ENCODE measurements at regions not wholly inside any gene's neighbourhood (a gene's known extent, or its start where the extent isn't known, plus 50 kb on each side); places are given as distances from the start of the nearest gene placed in this dataset.
"Not testable (repeated sequence)": the region's sequence is repeated elsewhere in the genome, so short reads cannot be mapped to it uniquely, and the experiment has no call there.

DNA sequence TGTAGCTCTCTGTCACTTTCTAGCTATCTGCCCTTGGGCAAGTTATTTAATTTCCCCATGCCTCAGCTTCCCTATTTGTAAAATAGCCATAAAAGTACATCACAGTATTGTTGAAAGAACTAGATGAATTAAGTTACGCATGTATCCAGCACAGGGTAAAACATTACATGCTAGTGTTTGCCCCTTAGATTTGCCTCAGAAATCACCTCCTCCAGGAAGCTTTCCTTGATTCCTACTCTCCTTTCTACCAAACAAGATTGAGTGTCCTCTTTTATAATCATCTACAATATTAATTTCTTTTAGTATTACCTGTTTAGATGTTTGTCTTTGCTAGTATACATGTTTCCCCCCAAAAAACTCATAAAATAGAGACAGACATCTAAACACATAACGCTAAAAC, 369.5 kb downstream of the GBA3 start:
- DNase-seq: no peak

DNA sequence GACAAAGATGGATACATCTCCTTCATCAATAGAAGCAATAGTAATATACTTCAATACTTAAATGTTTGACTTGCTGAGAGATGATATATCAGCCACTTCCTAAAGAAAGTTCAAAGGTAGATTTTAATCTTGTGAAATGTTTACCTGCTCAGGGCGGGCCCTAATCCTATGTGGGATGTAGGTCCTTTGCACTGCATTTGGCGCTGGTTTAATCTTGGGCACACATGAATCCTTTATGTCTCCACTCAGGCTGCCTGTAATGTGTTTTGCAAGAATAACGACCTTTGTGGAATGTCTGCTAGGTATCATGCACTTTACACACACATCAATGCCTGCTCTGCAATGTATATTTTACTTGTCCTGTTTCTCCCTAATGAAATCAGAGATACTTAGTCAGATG, 368.7 kb downstream of the GBA3 start:
- no peak for DNase-seq

GRCh38 chr4:23060776-23061175, 368.0 kb downstream of the GBA3 start:
- DNase-seq: no peak

DNA sequence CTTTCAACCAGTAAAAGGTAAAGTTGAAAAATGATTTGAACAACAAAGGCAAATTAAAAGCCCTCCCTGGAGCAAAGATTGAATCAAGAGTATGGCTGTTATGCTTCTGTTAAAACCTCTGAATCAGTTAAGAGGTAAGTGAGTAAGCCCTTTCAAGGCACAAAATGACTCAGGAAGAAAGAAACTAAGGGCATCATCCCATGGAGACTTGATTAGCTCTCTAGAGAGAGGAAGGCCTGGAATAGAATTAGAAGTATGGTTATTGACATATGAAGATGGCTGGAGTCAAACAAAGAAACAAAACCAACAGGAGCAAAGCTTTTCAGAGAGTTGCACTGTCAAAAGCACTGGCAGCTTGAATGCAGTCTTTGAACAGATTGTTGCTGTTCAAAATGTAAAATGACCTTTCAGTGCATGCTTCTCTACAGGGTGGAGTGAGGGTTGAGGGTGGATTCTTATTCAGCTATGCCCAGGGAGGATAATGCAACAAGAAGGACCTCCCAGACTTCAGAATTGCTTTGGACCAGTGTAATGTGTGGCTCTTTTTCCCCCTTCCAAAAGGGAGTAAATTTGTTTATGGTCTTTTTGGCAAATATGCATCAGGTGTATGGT, 365.5 kb downstream of the GBA3 start:
- DNase-seq: no peak

- DNase-seq: no peak
These were observed 348.8 kb downstream of the GBA3 start for GRCh38 chr4:23041501-23041900.

- DNase-seq: no peak
These were observed 347.8 kb downstream of the GBA3 start for GRCh38 chr4:23040539-23040938.

DNA sequence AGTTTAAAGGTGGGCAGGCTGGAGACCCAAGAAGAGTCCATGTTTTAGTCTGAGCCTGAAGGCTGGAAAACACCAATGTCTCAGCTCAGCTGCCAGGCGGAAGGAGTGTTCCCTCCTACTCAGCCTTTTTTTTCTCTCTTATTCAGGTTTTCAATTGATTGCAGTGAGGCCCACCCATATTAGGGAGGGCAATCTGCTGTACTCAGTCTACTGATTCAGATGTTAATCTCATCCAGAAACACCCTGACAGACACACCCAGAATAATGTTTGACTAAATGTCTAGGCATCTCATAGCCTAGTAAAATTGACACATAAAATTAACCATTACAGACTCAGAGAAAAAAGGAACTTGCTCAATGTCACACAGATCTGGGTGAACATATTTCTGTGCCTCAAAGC, 347.1 kb downstream of the GBA3 start:
- DNase-seq: no peak

DNA sequence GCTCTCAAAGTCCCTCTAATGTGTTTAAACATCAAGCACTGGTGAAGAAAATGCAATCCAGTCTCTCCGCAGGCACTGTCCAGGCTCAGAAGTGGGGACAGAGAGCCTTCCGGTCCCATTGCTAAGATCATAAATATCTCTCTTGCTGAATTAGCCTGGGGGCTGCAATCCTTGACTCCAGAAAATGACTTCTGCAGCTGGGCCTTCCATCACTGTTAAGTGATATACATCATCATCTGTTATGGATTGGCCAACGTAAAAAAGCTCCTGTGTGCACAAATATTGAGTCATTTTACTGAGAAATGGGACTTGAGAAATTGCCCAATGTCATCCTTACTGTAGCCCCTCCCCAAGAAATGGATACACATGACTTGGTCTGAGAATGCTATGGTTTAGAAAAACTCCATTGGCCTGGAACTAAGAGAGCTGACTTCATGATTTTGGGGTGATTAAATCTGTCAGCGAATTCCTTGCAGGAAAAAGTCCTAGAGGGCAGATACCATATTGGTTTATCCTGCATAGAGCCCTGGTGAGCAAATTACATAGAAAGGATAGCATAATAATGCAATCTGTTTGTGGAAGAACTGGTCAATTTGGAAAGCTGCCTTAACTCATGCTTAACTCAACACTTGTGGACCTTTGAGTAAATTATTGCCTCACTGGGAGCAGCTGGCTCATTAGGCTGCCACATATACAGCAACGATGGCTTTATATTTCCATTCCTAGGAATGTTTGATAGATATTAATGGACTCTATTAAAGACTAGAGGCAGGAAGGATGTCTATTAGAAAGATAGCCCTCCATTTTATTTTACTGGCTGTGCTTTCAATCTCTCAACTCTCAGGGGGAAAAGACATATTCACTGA, 346.1 kb downstream of the GBA3 start:
- DNase-seq: no peak

- no peak for DNase-seq
These were observed 344.3 kb downstream of the GBA3 start for GRCh38 chr4:23036921-23037495.

DNA sequence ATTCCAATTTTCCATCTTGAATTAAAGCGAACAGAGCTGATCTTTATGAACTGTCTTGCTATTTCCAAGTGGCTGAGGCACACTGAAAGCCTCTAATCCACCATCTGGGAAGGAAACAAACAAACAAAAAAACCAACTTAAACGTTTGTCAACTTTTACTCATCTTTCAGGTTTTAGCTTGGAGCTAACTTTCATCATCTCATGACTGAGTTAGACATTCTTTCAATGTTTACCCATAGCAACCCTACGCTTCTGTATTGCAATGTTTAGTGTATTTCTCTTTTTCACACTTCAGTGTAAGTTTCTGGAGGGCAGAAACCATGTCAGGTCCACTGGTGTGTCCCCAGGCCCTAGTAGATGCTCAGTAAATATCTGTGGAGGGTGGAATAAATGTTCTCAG, 343.8 kb downstream of the GBA3 start:
- no peak for DNase-seq

DNA sequence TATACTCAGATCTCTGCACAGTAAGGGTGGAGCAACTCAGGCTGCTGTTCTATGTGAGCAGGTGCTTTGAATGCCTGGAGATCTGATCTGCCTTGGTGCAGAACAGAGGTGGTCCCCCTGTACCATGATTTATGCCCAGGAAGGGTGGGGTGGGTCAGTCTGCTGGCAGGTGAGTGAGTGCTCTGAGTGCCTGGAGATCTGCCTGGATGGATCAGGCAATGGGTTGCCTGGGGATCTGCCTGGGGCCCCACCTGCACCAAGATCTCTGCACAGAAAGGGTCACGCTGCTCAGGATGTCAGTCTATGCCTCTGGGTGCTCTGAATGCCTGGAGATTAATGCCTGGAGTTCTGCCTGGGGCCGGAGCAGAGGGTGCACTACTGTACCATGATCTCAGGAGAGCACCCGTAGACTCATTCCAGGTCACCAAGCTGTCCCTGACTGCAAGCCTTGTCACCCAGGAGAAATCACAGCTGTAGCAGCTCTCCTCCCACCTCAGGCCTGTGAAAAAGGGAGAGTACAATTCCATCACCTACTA, 342.9 kb downstream of the GBA3 start:
- no peak for DNase-seq

DNA sequence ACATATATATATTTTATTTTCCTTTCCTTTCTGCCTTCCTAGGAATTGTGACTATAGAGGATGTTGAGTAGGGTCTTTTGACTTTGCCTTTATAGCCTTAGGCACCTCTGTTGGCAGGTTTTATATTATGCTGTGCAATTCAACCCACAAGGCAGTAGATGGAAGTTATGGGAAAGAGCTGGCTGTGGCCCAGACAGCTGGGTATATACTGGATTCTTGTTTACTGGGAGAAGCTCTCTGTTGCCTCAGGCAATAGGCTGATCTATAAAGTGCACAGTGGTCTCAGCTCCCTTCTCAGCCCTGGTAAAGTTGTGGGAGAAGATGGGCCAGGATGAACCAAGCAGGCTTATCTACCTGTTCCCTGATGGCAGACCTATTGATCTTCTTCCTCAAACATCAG, 342.0 kb downstream of the GBA3 start:
- DNase-seq: no peak

DNA sequence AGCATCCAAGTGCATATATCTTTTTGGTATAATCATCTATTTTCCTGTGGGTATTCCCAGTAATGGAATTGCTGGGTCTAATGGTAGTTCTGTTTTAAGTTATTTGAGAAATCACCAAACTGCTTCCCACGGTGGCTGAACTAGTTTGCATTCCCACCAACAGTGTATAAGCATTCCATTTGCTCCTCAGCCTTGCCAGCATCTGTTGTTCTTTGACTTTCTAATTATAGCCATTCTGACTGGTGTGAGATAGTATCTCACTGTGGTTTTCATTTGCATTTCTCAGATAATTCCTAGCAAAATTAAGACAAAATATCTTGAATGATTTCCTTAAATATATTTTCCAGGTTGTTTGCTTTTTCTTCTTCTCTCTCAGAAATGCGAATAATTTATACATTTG, 341.1 kb downstream of the GBA3 start:
- no peak for DNase-seq

- DNase-seq: no peak
These were observed 336.1 kb downstream of the GBA3 start for GRCh38 chr4:23028875-23029274.

DNA sequence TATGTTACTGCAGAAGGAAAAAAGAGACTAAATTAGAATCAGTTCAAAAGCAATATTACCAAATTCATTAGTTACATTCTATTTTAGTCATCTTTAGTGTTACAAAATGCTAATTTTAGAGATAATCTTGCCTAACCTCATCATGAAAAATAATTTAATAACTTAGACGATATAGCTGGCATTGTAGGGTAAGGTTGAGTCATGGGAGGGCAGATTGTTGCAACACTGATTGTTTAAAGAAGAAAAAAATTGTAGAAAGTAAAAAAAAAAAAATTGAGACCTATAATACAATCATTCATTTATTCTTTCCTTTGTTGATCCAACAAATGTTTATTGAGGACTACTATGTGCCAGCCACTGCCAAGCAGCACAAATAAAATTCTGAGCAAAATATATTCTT, 330.9 kb downstream of the GBA3 start:
- no peak for DNase-seq

DNA sequence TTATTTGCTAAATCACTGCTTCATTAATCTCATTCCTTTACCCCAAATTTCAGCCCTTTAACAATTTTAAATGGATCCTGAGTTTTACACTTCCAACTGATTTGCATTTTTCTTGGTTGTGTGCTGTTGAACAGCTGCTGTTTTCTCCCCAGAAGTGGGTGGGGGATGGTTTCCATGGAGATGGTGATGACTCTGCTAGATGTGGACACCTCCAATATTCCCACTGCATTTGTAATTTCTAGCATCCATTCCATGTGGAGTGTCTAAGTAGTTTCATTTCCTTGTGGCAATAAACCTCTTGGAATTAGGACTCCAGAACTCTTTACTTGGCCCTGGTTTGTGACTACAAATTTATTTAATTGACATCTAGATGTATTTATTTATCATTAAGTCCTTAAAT, 330.4 kb downstream of the GBA3 start:
- DNase-seq: no peak

GRCh38 chr4:23022032-23022431, 329.3 kb downstream of the GBA3 start:
- no peak for DNase-seq

DNA sequence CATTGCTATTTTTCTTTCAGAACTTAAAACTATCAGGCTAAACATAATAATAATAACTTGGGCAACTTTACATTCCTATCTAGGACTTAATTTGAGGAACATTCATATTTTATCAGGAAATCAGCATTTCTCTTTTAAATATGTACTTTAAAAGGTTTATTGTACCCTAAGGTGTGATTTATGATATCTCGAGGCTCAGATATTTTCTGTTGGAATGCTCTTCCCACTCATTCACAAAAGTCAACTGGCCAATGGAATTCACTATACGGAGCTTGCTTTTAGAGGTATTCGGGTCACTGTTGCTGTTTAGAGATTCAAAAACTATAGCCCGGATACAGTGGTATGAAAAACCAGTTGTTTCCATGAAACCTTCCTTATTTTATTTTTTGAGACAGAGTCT, 328.3 kb downstream of the GBA3 start:
- no peak for DNase-seq

DNA sequence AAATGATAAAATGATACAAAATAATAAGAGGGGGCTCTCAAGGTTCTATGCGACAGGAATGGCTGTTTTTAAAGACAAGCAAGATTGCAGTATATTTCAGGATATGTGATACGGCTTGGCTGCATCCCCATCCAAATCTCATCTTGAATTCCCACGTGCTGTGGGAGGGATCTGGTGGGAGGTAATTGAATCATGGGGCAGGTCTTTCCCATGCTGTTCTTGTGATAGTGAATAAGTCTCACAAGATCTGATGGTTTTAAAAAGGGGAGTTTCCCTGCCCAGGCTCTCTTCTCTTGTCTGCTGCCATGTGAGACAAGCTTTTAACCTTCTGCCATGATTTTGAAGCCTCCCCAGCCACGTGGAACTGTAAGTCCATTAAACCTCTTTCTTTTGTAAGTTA, 327.7 kb downstream of the GBA3 start:
- DNase-seq: not testable (repeated sequence)

DNA sequence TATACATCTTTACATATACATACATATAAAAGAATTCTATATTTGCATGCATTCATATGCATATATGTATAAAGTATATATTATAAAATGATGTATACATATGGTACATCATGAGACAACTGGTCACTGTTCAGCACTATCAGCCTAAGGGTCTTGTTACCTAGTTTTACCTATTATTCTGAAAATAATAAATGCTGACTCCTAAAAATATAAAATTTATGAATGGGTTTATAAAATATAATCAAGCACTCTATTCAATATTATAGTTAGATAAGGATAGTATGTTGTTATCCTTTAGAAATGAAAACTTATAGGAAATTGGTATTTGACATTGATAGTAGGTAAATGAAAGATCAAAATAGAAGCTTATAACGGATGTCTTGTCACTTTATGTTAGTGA, 324.2 kb downstream of the GBA3 start:
- no peak for DNase-seq

- no peak for DNase-seq
These were observed 323.1 kb downstream of the GBA3 start for GRCh38 chr4:23015821-23016220.

DNA sequence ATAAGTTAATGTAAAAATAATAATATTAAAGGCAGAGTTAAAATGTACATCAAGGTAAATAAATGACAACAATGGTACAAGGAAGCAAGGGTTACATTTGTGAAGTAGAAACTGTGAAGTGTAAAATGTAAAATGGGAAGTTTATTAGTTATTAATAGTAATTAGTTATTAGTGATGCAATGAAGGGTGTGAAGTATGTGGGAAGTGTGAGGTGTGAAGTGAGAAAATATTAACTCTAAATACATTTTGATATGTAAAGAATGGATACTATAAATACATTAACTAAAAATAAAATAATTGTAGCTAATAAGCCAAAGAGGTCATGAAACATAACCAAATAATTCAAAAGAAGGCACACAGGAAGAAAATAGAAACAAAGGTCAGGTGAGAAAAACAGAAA, 316.4 kb downstream of the GBA3 start:
- no peak for DNase-seq

DNA sequence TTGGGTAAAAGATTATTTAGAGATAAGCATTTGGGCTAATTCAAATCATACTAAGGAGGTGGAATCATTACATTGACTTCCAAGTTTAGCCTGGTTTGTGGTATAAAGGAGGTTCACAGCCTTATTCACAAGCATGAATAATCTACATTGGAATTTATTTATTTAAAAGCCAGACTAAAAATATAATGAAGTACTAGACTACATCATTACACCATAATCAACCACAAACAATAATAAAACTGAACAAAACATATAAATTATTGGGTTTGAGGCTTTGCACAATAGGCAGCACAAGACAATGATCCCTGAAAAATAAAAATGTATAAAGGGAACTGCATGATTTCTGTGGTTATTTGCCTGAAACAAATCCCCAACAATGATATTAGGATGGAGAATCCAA, 314.0 kb downstream of the GBA3 start:
- no peak for DNase-seq

- no peak for DNase-seq
These were observed 313.0 kb downstream of the GBA3 start for GRCh38 chr4:23005691-23006090.
